SH-SY5Y (cell line): ENCODE measurements at regions not wholly inside any gene's neighbourhood (a gene's known extent, or its start where the extent isn't known, plus 50 kb on each side); places are given as distances from the start of the nearest gene placed in this dataset.
A peak's percentile ranks its signal among the peaks of the same experiment; 100 is the strongest.

ENCODE experiments used
- GATA2 ChIP-seq: IDR thresholded peaks from 2 replicates; pipeline ENCODE4 v1.6.1; 2011; ENCODE audit warnings: mild to moderate bottlenecking, low read depth, low read length
- GATA3 ChIP-seq: IDR thresholded peaks from 2 replicates; pipeline ENCODE4 v1.6.1; 2011; ENCODE audit warnings: low read depth, mild to moderate bottlenecking, low read length, moderate library complexity

DNA sequence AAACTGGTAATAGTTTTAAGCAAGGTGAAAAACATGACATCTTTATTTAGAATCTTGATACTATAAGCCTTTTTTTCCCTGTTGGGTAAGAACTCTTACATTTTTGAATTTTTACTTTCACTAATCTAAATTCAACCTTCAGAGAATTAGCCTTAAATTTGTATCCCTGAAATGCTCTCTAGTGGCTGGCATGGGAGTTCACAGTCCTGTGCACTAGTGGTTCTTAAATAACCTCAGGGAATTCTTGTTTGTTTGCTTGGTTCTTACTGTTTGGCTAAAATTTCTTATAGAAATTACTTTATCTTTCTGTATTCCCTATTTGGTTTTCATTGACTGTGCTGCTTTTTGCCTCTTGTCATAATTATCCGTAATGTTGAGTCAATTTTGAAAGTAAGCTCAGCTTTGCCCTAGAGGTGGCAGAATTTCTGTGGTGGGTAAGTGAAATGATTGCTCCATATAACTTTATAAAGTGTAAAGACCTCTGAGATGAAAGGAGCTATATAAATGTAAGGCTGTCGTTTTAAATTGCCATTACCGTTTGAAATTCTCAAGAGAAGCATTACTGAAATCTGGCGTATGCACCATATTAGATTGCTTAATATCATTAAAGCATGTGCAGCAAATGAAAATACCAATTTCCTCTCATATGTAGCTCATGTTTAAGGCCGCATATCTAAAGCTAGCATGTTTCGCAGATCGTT, 391.3 kb upstream of the FIGN start:
- TF ChIP-seq GATA2 = no peak
- no peak for TF ChIP-seq GATA3

DNA sequence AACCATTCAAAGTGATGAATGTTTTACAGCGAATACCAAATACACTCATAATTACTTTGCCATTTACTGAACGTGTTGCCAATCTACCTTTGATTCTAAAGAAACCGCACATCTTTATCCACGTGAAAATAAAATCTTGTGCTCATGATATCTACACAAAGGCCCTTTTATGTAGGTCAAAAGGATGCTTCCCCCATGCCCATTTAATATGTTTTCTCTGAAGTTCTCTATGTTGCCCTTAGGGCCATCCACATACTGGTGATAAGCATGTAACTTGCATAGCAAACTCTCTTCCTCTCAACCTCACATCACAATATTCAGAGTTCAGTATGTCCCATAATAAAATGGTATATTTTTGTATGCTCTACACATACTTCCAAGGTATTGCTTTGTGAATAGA, 380.0 kb upstream of the FIGN start:
- TF ChIP-seq GATA2 = no peak
- TF ChIP-seq GATA3 = no peak

DNA sequence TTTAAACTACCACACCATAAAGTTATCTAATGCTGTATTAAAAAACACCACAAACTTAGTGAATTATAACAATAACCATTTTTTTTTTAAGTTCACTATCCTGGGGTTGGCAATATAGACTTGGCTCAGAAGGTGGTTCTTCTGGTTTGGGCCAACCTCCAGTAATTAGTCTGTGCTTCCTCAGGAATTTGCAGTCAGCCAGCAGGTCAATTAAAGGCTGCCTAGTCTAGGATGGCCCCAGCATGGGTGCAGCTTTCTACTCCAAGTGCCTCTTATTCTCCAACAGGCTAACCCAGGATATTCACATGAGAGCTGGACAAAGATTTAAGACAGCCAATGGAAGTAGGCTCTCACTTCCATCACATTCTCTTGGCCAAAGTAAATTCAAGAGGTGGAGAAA, 379.1 kb upstream of the FIGN start:
- TF ChIP-seq GATA2 (no peak), GATA3 (no peak)

DNA sequence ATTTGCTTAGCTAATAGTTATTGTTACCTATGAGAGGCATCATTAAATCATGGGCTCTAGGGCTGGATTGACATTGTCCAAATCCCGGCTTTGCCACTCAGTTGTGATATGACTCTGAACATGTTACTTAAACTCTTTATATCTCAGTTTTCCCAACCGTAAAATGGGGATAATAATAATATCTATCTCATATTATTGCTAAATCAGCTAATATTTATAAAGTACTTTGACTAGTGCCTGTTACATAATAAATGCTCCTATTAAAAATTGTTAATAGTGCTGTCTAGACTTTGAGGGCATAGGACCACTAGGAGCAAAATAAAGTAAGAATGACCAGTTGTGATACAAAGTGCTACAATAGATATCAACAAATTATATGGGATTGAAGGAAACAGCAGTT, 376.3 kb upstream of the FIGN start:
- no peak for TF ChIP-seq GATA2
- TF ChIP-seq GATA3 = no peak

DNA sequence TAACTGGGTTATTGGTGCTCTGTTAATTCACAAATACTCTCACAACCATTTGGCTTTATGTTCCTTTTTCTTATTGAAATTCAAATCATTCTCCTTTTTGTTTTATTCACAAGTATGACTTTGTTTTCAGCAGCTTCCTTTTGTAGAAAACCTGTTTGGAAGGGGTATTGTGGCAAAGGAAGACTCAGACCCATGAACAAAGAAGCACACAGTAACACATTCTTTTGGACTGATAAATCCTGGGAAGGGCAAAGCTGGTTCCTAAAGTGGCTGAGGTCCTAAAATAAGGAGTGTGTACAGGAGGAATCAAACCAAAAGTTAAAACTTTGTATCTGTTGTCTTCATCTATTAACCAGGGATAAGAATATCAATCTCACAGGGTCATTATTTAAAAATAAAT, 374.7 kb upstream of the FIGN start:
- no peak for TF ChIP-seq GATA2
- no peak for TF ChIP-seq GATA3

DNA sequence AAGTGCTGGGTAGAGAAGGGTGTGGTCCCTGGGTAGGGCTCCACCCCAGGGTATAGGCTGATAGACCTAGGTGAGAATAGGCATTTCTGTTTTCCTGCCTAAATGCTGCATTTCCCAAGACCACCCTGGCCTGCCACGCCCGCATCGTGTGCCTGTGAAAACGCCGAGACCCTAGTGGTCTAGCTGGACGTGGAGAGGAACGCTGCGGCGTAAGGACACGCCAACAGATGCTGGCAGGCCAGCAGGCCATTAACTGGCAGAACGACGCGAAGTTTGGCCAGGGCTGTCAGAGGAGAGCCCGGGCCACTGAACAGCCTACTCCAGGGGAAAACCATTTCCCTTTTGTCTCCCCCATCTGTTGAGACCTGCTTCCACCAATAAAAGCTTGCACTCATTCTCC, 373.2 kb upstream of the FIGN start:
- TF ChIP-seq GATA2 (no peak), GATA3 (no peak)

DNA sequence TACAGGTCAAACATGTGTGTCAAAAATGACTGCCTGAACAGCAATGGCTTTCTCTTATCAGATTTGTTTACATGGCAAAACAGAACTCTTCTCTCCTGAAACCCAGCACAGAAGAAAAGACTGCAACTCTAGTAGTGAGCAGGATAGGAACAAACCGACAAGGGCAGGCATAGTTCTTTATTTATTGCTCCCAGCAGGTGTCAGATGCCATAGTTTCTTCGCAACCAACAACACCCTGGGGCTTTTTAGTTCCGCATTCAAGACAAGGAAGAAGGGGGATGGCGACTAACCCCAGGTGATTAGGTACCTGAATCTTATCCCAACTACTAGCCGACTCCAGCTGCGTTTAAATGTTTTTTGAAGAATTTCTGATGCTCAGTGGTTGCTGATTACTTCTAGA, 367.5 kb upstream of the FIGN start:
- TF ChIP-seq GATA3 = no peak
- no peak for TF ChIP-seq GATA2

DNA sequence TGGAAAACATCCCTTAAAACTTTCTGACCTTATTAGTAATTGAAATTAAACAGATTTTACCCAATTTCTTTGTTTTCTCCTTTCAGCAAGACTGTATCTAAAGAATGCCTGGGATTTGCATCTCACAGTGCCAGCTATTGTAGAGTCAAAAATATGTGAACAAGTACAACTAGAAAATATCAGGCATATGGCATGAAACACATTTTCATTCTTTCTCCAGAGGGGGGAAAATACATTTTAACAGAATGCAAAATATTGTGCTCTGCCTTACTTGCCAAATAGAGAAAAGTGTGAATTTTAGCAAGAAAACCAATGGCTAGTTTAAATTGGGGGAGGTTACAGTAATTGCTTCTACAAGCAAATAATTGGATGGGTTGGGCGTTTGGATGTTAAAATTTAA, 366.6 kb upstream of the FIGN start:
- TF ChIP-seq GATA3 (no peak), GATA2 (no peak)

DNA sequence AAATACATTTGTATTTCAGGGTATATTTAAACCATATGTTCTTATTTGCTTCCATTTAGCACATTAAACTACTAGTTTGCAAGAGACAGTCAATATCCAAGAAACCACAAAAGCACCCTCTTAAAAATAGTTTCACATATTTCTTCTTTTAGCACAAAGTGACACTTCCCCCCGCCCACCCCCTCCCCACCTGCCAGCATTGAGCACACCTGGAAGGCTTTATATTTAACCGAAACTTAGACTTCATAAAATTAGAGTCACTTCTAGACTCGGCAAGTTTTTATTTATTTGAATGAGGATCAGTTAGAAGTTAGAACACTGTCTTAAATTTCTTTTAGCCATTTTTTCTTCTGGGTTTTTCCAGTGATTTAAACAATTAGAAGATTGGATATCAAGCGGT, 355.9 kb upstream of the FIGN start:
- TF ChIP-seq GATA2 (no peak), GATA3 (no peak)

DNA sequence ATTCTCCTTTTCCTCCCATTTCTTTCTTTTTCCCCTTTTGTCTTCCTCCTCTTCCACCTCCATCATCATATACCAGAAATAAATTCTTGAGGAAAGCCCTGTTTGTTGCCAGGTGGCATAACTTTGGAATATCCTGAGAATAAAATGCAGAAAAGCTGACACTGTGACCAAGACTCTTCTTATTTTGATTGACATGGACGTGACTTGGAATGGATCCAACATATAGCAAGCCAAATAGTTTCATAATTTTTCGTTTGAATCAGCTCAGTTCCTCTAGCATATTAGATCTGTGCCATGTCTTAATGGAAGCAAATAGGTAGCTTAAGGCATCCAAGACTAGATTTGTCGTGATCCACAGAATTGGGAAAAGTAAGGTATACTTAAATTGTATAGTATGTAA, 354.7 kb upstream of the FIGN start:
- TF ChIP-seq GATA3 (no peak), GATA2 (no peak)

DNA sequence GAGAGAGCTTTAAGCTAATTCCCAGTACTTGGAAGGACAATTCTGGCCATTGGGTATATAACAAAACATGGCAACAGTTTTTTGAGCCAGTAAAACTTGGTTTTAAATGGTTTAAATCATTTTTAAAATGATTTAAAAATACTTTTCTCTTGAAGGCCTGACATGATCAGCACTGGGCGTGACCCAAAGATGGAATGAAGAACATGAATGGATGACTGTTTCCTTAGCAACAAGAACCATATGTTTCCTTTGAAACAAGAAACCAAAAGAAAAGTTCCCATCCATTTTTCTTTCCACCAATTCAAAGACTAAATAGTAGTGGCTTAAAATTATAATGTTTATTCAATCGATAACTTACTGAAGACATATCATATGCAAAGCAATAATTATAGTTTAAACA, 348.3 kb upstream of the FIGN start:
- no peak for TF ChIP-seq GATA2

DNA sequence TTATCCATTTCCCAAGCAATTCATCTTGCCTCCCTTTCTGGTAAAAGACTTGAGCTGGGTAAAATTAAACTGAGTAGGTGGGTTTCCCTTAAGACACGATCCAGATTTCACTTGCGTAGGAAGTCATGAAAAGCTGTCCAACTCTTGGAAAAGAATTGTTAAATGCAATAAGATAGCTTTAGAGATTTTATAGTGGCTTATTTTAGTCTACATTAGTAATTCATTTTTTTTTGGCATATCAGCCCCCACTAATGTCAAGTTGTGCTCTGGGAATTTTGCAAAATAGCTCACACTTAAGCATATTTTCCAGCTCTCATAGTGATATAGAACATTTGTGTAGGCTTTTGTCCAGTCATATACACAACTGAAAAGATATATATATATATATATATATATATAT, 344.7 kb upstream of the FIGN start:
- TF ChIP-seq GATA2 (no peak), GATA3 (no peak)

DNA sequence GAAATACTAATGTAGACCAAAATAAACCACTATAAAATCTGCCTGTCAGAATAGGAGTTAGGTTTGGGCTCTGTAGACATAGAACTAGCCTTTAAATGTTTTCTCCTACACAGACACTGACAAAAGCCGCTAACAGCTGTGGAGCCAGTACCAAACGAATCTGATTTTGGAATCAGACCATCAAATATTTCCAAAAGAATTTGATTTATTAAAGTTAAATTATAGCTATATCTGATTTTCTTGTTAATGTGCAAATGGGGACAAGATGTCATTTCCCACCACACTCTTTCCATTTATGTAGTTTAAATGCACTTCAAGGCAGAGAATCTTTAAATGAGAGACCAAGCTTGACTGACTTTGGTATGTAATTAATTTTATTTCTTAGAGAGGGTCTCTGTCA, 343.4 kb upstream of the FIGN start:
- TF ChIP-seq GATA2 (no peak), GATA3 (peak; percentile 62)

DNA sequence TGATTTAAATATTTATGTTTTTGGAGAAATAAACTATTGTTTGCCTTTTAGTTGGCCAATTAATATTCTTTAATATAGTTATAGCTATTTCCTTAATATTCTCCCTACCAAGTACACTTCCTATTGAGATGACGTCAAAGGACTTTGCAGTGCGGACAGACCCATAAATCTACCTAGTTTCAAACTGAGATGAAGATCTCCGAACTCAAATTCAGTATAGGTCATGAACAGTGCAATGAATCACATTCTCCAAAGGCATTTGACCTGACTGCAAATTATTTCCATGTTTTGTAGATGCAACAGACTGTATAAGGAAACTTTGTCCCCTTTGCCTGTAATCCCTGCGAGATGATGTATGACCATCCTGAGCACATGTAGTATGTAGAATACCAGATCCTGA, 342.6 kb upstream of the FIGN start:
- TF ChIP-seq GATA3 = no peak
- no peak for TF ChIP-seq GATA2

DNA sequence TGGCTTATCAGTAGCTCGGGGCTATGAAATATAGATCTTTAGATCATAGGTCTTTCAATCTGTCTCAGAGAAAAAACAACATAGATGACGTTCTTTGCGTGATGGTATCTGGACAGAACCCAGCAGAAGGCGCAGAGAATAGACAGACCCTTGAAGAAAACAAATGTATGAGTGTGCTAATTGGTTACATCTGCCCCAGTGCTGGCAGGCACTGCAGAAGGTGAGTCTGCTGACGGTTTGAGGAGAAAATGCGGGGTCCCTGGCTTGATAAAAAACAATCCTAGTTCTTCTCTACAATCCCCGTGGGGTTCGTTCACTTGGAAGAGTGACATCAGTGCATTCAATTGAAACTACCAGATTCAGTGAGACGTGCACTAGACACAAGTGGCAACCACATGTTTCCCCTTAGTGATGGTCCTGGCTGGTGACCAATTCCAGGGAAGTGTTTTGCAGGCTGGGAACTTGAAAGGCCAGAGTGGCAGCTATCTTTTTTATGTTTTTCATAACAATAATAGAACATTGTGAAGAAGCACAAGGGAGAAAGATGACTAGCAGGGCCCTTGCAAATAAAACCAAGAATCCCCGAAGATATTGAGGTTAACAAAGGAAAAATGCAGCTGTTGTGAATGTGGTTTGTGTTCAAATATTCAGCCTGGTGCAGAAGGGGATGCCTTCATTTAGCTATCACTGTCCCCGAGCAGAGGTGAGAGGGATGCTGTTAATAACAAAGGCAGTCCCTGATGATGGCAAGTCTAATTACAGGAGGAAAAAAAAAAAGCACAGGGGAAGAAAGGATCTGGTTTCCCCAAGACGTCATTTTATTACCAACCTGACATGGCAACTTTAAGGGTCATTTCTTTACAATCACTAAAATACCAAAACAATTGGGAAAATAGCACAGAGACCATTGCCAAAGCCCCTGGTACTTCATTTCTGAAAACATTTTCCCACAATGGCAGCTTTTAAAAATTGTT, 337.6 kb upstream of the FIGN start:
- peak; percentile 98 for TF ChIP-seq GATA3
- TF ChIP-seq GATA2 = peak; percentile 94
